ENCODE measurements at regions not wholly inside any gene's neighbourhood (a gene's known extent, or its start where the extent isn't known, plus 50 kb on each side); places are given as distances from the start of the nearest gene placed in this dataset.

DNA sequence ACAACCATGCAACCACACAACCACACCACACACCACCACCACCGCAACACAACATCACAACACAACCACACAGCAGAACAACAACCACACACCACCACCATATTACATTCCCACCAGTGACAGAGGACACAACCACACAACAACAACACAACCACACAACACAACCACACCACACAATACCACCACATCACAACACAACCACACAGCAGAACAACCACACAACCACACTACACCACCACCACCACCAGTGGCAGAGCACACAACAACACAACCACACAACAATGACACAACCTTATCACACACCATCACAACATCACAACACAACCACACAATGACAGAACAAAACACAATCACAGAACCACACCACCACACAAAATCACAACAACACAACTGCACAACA is 313.0 kb upstream of the MYT1L start:
- TF ChIP-seq, protein P1, sequence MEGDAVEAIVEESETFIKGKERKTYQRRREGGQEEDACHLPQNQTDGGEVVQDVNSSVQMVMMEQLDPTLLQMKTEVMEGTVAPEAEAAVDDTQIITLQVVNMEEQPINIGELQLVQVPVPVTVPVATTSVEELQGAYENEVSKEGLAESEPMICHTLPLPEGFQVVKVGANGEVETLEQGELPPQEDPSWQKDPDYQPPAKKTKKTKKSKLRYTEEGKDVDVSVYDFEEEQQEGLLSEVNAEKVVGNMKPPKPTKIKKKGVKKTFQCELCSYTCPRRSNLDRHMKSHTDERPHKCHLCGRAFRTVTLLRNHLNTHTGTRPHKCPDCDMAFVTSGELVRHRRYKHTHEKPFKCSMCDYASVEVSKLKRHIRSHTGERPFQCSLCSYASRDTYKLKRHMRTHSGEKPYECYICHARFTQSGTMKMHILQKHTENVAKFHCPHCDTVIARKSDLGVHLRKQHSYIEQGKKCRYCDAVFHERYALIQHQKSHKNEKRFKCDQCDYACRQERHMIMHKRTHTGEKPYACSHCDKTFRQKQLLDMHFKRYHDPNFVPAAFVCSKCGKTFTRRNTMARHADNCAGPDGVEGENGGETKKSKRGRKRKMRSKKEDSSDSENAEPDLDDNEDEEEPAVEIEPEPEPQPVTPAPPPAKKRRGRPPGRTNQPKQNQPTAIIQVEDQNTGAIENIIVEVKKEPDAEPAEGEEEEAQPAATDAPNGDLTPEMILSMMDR (conservative IDR thresholded peaks at IDR 0.05), result no peak
- no peak for TF ChIP-seq EZH2 (IDR thresholded peaks at IDR 0.05; ENCODE audit: low read depth)

Data from PC-9 (cell line).